HG02571 (cell line): ENCODE measurements at regions not wholly inside any gene's neighbourhood (a gene's known extent, or its start where the extent isn't known, plus 50 kb on each side); places are given as distances from the start of the nearest gene placed in this dataset.
"Not testable (repeated sequence)": the region's sequence is repeated elsewhere in the genome, so short reads cannot be mapped to it uniquely, and the experiment has no call there.

ENCODE experiments used
- ATAC-seq: cut with Tn5 transposase; IDR thresholded peaks from one replicate; pipeline ENCODE4 v1.9.1; 2021; ENCODE audit warnings: mild to moderate bottlenecking, moderate library complexity; ENCODE audit not compliant: unreplicated experiment

DNA sequence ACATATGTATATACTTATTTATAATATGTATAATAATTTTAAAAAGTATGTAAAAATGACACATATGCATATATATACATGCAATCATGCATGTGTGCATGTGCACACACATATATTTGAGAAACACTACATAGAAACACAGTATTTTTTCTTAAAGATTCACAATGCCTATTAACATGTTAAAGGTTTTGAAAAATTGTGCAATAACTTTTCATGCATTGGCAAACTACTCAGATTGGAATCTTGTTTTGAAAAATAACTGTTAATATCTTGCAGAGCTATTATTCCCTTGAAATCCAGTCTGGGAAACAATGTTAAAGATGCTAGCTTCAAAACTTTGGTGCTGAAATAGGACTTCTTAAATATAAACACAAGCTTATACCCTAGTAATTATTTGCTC lies 256.2 kb upstream of the P2RY1 start:
- no peak for ATAC-seq

DNA sequence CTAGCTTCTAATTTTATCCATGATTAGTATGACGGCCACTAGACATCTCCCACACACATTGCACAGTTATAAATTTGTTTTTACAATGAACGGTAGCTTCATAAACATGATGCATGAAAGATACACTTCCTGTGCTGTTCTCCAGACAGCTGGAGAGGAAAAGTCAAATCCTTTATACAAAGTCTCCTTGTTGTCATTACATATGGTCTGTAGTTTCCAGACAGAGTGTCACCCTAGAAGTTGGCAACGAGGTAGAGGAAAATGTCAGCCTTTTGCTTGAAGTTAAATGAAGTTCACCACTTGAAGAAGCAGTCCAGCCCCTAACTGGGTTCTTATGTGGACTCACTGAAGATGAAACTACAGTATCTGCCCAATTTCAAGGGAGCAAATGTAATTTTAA lies 253.0 kb upstream of the P2RY1 start:
- no peak for ATAC-seq

DNA sequence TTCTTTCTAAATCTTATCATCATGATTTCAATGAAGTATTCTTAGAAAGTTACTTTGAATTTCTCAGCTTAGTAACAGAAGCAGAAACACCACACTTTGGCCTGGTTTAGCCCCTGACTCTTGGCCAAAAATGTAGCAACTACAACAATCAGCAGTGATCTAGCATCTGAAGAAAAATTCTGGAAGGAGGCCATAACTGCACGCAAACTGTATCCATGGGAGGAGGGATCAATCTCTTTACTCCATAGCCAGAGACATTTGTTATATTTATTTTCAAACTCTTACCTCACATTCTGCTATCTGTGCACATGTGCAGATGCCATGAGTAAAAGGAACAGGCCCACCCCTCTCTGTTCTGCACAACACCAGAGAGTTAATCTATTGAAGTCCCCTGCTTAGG lies 251.0 kb upstream of the P2RY1 start:
- no peak for ATAC-seq

DNA sequence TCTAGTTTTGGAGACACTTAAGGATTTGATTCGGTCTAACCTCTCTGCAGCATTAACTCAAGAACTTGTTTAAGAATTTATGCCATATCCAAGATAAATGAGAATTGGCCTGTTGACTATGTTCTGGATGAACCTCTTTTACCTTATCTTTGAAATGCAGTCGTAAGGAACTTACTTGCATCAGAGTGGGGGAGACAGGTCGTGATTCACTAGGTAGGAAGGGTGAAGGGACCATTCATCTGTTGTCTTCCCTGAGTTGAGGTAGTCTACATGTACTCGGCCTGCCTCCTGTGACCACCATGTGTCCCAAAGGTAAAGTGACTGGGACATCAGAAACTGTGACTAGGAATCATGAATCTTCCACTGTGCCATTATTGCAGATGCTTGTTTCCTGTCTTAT lies 248.0 kb upstream of the P2RY1 start:
- ATAC-seq: no peak

DNA sequence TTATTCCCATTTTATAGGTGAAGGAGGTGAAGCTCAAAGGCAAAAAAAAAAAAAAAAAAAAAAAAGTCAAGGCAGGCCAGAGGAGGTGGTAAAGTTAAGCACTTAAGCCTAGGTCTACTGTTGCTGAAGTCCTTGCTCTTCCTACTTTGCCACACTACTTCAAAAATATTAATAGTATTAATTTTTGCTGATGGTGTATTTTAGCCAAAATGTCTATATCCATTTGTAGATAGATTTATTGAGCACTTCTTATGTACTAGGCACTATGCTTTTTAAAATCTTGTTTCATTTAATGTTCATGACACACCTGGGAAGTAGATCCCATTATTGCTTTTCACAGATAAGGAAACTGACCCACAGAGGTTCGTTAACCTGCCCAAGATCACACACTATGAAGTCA lies 247.1 kb upstream of the P2RY1 start:
- ATAC-seq: no peak

DNA sequence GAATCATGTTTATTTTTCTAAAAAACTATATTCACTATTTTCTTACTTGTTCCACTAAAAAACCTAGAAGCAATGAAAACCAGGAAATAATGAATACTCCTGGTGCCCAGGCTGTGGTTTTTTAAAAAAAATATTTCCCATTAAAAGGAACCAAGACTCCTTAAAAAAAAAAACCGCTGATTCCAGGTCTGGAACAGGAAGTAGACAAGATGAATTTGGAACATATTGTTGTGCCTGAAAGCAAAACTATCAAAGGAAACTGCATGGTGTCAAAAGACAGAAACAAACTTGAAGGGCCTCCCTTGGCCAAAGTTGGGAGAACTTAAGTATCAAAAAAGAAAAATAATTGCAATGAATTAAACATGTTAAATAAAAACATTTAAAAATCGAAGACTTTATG lies 245.3 kb upstream of the P2RY1 start:
- ATAC-seq: no peak

DNA sequence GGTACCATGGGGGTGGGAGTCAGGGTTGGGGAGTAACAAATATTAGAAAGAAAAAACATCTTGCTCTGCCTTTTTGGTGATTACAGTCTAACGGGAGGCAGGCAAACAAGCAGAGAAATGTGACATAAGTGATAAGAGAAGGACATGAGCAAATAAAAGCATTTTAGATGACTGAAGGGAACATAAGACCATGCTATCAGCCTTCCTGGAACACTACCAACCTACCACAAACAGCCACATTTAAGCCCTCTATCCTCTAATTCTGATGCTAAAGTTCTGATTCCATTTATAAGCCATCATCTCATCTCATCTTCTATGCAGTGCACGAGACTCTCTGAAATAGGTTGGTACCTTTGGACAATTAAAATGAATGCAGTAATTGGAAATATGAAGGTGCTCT lies 243.4 kb upstream of the P2RY1 start:
- no peak for ATAC-seq

DNA sequence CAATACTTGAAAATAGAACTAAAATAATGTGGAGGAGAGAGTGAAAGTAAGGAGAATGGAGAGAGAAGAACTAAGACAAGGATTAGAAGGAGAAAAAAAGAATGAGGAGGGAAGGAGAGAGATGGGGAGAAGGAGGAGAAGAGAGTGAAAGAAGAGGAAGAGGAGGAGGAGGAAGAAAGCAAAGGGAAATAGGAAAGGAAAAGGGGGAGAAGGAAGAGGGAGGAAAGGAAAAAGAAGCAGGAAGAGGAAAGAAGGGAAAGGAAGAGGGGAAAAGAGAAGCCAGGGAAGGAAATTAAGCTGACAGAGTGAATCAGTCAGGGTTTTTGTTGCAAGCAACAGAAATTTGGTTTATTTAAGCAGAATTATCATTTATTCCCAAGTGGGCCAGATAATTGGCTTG lies 241.7 kb upstream of the P2RY1 start:
- no peak for ATAC-seq

DNA sequence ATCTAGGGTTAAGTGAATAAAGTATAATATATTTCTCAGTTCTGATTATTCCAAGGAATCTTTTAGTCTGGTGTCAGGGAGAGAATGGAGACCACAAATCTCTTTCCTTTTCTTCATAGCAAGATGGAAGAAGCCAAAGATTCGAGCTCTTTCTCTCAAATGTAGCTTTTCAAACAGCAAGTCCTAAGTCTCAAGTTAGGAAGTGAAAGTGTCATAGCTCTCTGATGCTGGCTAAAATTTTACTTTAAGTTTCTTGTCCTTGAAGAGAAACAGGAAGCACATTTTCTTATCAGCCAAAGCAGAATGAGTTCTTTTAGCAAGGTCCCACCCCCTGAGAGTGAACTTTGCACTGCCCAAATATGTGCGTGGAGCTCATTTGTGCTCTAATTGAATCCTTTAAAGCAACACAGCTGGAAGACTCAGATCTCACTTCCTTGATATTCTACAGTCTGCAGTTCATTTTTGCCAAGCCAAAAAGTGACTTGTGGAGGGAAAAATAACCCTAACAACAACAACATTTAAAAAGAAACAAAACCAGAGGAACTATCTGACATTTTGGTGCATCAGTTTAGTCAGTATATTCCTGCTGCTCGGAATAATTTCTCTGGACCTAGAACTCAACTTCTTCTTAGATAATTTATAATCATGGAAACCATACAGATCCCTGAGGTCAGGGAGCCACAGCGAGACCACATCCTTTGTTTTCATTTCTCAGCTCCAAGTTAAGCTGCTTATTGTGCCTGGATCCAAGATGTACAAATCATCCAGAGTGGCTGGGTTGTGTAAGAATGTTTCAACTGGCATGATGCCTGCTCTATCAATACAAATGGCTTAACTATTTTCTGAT lies 238.7 kb upstream of the P2RY1 start:
- peak; percentile 99 for ATAC-seq

DNA sequence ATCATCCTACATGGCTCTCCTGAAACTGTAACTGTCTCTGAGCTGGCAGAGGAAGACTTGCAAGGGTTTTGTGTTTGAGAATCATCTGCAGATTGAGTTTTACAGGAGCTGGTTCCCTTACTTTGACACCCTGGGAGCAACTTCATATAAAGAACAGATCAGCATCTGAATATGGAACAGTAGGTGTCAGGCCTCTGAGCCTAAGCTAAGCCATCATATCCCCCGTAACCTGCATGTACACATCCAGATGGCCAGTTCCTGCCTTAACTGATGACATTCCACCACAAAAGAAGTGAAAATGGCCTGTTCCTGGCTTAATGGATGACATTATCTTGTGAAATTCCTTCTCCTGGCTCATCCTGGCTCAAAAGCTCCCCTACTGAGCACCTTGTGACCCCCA lies 238.1 kb upstream of the P2RY1 start:
- ATAC-seq: not testable (repeated sequence)

DNA sequence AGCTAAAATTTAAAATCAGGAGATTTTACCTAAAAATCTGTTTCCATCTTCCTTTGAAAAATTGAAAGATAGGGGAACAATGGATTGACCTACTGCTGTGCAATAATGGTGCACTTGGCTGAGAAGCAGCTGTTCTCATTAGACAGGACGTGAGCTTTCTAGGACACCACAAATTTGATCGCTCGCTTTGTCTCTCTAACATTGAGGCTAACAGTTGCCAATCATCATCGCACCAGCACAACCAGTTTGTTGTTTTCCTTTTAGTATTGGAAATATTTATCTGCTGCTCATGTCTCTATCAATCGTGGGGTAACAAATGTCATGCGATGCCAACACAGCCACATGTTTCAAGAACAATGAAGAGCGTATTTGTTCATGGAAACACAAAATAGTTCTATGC lies 228.8 kb upstream of the P2RY1 start:
- ATAC-seq: no peak

DNA sequence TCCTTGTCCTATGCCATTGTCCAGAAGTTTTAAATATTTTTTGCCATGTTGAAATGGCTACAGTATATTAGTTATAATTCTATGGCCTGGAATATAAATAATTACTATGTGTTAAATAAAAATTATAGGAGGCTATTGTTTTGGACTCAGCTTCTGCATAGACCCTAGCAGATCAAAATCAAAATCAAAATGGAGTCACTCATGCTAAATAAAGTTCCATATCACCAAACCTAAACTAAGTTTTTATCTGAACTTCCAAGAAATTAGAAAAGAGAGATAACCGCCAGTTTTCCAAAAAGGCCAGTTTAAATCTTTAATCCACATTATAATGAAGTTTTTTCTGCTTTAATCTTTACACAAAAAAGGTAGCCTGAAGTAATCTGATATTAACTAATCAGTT lies 227.8 kb upstream of the P2RY1 start:
- no peak for ATAC-seq

DNA sequence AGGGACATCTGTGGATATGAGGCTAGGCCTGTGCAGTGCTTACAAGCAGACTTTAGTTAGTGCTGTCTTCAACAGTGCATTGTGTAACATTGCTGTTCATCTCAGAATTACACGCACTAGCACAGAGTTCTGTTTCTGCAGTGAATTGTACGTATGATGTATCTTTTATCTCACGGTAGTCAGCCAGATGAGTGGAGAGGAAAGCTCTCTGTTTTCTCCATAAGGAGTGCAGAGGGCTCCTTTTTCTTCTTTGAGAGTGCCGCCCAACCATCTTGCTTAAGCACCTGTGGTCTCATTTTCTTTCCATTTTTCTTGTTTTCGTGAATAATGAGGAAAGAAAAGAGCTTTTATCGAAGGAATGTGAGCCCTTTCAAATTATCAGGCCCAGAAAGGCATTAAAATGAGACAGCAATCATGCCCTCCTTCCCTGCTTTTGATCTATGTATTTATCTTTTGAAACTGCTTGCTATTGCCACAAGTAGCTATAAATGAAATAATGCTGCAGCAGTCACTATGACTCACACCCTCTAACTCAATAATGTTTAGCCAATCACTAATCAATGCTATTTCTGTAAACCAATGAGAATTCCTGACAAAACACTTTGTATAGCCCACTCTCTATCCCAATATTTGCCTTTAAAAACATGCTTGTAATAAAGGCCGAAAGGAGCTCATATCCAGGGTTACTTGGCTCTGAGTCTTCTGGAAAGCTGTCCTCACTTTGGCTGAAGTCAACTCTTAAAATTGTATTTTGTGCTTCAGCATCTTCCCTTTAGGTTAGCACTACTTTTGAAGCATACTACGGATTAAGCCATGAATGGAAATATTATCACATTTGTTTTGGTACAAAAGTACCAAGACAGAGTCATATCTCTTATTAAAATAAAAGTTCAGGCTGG lies 226.0 kb upstream of the P2RY1 start:
- ATAC-seq: no peak

DNA sequence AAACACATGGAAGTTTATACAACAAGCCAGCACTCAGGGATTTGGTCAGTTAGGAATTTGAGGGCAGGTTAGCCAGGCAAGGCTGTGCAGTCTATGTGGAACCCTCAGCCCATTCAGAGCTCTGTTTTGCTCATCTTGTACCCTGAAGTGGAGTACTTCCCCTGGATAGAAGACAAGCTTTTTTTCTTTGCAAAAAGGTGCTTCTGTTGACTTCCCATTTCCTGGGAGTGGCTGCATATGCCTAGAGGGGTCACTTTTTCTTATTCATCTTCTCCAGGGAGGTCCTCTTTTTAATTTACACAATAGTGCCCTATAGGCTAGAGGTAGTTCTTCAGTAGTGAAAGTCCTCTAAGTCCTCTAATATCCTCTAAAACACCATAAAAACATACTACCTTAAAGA lies 225.0 kb upstream of the P2RY1 start:
- no peak for ATAC-seq

DNA sequence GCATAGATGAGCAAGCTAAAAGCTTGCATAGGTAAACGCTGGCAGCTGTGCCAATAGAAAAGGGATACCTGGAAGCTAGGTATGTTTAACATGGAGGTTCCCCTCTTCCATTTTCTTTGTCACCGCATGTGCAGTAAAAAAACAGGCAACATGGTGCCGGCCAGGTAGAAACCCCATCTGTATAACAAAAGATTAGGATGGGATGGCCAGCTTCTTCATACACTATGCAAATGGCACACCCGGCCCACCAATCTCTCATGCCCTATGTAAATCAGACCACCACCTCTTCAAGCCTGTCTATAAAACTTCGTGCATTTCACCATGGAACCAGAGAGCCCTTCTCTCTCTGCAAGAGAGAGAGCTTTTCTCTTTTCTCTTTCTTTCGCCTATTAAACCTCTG lies 224.3 kb upstream of the P2RY1 start:
- ATAC-seq: no peak

DNA sequence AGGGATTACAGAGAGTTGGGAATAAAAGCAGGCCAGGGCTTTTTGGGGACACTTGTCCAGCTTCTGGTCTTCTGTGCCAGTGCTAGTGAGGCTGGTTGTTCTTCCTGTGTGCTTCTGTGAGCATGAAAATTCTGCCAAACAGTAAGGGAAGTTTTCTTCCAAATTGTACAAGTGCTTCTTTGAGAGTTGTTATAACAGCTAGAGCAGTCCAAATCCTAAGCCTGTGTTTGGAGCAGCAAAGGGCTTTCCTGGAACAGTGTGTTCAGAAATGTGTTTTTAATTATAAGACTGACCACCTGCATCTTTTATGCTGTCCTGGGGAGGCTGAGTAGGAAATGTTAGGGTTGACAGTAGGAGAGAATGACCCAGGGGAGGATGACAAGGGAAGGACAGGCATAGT lies 223.0 kb upstream of the P2RY1 start:
- no peak for ATAC-seq

DNA sequence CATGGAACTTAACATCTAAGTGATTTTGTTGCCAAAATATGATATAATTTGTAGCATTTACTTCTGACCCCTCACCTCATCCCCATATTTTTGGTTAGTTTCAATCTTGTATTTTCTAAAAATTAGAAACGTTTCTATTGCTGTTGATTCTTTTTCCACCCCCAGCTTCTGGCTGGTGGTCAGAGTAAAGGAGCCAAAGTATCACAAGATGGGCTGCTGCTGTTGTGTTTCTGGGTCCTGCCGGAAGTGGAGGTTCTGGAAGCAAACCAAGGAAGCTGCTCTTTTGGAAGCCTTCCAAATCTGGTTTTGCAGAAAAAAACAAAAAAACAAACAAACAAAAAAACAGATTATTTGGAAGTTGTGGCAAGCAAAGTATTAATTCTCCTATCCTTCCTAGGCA lies 221.1 kb upstream of the P2RY1 start:
- no peak for ATAC-seq

DNA sequence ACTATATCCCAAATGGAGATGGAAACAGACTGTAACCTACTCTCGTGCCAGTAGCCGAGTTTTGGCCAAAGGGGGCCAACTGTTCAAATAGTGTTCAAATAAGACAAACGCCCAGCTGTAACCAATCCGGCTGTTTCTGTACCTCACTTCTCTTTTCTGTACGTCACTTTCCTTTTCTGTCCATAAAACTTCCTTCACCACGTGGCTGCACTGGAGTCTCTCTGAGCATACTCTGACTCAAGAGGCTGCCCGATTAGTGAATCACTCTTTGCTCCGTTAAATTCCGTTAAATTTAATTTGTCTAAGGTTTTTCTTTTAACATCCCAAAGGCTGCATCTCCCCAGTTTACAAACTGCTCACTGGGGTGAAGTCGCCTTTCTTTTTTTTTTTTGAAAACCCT lies 219.2 kb upstream of the P2RY1 start:
- ATAC-seq: no peak

DNA sequence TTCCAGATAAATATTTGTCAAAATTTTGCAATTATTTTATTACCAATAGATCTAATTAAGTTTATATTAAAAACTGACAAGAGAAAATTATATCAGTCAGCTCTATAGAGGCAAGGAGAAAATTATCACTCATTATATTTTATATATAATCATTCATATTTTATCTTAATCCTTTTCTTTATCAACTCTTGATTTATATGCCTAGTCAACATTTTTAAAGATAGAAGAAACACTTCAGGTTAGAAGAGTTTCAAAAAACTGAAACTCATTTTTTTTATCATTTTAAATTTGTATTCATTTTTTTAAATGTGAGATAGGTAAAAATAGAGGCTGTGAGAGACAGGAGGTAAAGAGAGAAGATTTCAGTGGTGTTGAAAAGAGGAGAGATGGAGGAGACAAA lies 217.3 kb upstream of the P2RY1 start:
- ATAC-seq: no peak

DNA sequence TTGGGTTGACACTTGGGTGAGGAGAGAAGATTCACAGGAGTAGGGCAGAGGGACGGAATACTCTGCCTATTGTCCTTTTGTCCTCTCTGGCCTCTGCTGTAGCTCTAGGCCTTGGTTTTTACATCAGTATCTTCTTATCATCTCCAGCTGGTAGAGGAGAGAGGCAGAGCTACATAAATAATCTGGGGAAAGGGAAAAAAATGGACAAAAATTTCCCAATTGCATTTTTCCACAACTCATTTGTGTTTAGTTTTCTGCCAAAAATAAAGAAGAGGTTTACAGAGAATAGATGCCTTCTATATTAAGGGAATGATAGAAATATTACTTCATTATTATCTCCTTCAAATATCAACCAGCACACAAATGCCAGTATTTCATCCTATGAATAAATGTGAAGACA lies 216.4 kb upstream of the P2RY1 start:
- no peak for ATAC-seq

DNA sequence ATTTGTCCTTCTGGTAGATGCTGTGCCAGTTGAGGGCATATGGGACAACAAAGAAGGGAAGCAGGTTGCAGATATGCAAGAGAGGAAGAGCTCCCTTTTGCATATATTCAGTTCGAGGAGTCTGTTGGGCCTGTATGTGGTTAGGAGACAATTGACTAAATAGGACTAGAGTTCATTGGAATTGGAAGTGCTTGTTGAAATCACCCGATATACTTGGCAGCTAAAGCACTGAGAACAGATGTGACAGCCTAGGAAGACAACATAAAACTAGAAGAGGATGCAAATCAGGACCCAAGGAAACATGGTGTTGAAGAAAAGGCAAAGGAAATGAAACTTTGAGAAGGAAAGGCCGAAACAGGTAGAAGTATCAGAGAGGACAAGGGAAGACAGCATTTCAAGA lies 215.2 kb upstream of the P2RY1 start:
- no peak for ATAC-seq

DNA sequence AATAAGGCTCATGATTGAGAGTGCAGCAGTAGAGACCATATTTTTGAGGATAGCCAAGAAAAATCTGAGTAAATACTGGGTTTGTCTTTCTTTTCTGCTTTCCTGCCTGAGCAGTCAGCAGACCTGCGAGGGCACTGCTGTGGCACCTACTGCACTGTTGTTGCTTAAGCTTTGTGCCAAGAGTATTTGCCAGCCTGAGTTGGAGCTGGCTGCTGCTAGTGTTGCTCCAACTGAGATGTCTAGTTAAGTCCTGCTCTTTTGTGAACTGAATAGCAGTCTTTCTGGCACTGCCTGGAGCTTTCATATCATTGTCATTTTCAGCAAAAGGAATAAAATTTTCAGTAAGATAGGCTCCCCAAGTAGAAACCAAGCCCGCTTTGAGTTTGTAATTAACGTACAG lies 214.5 kb upstream of the P2RY1 start:
- no peak for ATAC-seq
